ENCODE measurements at regions not wholly inside any gene's neighbourhood (a gene's known extent, or its start where the extent isn't known, plus 50 kb on each side); places are given as distances from the start of the nearest gene placed in this dataset.
"Not testable (repeated sequence)": the region's sequence is repeated elsewhere in the genome, so short reads cannot be mapped to it uniquely, and the experiment has no call there.

DNA sequence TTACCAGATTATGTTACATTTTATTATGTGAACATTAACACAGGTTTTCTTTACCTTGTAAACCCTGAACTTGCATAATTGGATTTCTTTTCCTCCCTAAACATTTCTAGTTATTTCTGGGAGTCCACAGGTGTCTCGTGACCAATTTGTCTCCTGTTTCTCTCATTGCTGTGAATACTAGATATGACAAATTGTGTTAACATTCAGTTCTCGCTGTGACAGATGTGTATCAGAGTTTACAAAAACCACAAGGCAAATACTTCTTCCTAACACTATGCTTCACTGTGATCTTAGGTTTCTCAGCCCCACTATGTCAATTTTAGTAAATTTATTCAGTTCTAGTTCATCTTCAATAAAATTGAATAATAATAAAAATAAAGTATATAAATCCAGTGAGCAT is 1554.9 kb downstream of the EFNB2 start:
- DNase-seq, result no peak

DNA sequence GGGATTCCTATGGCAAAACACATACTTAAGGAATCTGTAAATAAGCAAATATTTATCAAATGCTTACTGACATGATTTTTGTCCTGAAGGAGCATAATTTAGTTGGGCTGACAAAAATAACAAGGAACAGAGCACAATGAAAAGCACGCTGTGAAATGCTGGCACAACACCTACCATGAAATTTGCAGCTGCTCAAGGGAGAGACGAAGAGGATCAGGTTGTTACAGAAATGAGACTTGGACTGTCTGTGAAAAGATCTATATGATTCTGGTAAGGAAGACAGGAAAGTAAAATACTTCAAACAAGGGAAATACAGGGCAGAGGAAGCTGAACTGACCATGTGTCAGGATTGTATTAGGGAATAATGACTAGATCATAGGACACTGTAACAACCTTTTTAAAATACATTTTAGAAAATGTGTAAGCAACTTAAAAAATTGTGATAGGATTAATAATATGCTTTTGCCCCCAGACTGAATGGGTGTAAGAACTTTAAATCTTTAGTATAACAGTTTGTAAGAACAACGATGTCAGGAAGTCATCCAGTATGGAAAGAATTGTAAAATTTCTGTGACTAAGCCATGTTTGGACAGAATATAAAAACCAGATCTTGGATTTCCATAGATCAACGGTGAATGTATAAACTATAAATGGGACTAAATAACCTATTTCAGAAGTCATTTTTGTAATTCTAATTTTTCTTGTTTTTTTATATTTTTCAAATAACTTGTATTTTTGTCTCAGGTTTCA is 1556.0 kb downstream of the EFNB2 start:
- no peak for DNase-seq

DNA sequence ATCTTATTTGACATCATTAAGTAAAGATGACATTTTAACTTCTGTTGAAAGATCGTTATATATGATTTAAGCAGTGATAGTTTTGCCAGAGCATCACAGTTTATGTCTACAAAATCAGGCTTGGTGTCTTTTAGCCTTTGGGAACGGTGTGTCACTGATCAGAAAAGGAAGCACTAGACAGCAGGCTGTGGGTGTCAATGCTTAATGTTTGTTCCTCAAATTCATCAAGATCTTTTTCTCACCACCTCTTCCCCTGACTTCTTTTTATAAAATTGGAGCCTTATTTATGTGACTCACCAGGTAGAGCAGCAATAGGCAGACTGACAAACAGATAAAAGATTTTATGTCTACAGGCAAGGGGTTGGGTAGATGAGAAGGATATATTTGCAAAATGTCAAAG is 1558.5 kb downstream of the EFNB2 start:
- DNase-seq, result no peak

DNA sequence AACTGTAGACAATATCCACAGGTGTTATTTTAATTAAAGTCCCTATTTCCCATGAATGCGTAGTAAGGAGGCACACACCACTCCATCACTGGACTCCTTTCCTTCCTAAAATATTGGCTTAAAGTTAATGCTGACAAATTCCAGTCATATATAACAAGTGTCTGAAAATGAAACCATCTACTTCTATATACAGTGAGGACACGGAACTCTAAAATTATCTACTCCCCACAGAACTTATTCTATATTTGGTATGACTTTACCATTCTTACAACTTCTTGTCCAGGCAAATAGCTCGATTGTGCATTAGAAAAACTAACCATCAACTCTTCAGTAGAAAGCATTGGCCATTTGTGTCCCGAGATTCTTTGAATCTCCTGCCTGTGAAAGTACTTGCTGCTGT is 1560.2 kb downstream of the EFNB2 start:
- no peak for DNase-seq

DNA sequence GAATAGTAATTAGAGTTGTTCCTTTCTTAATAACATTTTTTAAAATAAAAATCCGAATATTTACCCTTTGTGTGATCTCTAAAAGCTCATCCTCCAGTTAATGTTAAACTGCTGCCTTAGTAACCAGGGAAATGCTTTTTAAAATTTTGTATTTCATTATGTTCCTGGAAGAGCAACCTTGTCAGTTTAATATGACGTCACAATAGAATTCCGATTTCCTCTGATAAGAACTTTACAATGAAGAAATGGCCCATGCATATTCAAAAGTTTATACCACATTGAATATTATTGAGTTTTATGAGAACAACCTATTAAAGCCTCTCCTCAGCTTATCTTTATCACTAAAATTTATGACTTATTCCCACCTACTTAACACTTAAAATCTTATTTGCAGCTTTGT is 1566.6 kb downstream of the EFNB2 start:
- no peak for DNase-seq

DNA sequence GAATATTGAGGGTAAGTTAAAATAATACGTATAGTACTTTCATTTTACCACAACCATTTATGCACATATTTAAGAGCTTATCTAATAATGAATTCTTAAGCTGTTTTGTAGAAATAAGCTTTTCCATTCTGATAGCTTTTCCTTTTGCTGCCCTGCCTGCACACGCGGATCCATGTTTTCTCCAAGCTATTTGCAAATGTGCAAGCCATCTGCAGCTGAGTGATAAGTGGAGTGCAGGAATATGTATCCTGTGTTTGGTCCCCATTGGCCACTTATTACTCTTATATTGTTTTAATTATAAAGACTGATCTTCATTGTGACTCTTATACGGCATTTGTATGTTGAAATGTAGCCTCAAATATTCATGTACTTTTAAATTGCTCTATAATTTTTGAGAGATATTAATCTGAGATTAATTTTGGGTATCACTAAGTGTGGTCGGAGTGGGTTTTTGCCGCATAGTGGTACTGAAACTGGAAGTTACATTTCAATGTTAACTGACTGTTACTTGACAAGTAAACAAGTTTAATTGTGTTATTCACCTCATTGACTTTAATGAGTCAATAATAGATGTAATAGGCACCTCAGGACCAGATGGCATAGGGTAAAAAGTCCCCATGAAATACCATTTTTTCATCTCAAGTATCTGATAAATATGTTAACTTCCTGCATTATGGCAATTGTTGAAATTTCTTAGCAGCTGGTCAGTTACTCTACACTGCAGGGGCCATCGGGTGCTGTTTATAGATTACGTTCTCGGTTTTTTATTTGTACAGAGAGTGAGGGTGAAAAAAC is 1567.4 kb downstream of the EFNB2 start:
- DNase-seq, result no peak

DNA sequence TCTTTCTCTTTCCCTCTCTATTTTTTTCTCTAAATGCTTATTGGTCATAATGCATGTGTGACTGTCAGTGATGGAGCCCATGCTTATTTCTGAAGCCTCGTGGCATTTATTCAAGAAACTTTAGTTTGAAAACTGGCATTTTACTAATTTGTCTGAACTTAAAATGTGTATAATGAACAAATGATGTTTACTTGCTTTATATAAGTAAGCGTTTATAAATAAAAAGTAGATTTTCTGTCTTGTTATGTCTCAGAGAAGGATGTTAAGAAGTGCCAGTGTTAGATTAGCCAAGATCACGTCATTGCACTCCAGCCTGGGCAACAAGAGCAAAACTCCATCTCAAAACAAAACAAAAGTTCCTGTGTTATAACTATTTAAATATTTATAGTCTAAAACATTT is 1568.1 kb downstream of the EFNB2 start:
- no peak for DNase-seq

DNA sequence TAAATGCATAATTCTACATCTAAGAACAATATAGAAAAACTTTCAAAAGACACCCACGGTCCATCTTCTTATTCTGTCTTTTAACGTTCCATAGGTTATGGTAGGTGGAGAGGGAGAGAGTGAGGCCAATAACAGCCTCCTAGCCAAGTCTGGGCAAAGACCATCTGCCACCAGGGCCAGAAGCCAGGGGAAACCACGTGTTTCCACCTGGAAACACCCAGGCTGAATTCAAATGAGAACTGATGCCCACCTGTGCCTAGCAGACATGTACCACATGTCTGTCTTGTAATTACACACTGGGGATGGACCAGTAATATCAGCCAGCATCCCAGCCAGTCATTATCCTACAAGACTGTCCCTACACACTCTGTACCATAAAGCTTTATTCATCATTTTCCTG is 1573.1 kb downstream of the EFNB2 start:
- no peak for DNase-seq

DNA sequence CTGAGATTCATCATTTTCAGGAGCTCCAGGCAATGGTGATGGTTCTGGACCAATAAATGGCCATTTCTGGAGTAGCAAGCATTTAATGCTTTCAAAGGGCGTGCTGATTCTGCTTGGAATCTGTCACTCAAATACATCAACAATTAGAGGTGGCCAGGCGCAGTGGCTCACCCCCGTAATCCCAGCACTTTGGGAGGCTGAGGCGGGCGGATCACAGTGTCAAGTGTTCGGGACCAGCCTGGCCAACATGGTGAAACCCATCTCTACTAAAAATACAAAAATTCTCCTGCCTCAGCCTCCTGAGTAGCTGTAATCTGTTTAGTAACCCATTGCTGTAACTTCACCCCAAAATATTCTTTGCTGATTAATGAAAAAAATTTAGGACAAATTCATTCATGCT is 1574.2 kb downstream of the EFNB2 start:
- DNase-seq, result no peak

DNA sequence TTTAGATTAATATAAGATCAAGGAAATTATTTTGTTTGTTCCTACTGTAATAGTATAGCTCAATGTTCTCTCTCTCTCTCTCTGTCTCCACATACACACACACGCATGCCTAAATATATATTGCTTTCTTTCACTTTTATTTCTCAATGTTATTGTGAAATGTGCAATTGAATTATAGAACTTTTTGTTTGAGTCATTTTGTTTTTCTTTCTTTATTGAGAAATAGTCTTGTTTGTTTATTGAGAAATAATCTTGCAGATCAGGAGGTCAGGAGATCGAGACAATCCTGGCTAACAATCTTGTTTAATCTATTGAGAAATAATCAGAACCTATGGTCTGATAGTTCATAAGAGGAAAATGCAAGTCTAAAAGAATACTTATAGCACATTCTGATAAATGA is 1581.3 kb downstream of the EFNB2 start:
- no peak for DNase-seq

DNA sequence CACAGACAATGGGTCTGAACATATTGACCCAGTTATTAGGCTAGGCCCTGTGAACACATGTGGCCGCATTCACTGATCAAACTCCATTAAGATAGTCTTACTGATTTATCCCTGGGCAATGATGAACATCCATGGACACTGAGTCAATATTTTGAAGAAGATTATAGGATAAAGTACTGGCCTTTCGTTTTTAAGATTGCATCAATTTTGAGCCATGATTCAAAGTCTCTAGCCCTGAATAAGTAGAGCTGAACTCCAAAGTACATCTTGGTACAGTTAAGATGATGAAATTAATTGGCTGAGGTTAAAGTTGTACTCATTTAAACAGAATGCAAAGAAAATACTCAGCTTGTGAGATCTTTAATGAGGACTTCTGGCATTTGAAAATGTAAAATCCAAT is 1581.9 kb downstream of the EFNB2 start:
- DNase-seq, result no peak

DNA sequence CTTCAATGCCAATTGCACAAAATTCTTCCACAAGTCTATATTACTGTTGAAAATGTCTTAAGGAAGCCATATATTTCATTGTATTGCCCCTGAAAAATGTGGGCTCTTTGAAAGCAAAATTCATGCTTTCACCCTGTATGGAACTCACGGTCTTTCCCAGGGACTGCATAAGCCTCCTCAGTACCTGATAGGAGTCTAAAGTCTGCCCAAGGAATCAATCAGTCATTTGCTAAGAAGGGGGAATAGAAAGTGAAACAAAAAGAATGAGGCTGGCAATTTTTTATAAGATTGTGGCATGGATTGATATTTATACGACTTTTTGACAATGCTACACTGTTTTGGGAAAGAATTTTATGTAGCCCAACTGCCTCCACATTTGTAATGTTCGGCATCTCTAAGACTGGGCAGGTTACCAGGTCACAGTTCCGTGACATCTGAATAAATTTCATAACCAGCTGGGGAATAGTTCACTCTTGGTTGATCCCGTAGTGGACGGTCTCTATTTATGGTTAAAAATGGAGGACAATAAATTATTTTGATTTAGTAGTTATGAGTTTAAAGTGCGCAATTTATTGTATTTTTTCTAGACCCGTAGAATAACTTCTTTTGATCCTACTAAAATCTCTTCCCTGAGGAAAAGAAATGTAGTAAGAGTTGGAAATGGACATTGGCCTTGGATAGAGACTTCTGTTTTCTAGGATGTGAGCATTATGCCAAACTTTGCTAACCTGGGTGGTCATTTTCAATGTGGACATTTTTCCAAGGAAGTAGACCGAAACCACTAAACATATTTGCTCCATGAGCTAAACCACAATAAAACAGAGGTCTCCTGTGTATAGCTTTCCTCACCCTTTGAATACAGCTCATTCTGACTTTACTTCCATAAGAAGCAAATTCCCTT is 1585.4 kb downstream of the EFNB2 start:
- DNase-seq, result no peak

DNA sequence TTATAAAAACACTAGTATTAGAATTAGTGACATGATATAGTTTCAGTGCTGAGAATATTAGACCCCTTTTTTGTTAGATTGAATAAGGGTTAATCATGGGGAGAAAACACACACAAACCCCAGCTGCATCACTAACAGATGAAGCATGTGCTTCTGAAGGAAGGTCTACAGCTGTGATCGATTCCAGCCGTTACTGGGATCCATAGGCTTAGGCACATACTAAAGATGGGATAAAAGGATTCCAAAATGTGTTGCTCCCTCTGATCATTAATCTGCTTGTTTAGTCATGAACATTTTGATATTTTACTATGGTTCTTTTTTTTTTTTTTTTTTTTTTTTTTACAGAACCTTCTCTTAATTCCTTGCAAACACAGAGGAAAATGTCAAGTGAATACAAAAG is 1591.3 kb downstream of the EFNB2 start:
- DNase-seq, result no peak

DNA sequence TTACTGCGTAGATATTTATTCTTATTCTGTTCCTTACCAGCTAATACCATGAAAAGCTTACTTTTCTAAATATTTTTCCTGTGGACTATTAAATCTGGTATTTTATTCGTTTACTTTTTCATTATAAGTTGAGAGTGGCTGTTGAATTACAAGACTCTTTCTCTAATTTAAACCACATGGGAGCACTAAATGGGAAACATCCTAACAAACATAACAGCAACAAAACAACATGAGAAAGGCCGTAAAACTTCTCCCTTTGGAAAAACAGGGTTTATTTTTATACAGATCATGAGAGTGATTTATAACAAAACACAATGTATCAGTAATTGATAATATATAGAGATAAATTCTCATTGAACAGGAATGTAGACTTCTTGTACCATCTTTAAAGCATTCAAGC is 1592.1 kb downstream of the EFNB2 start:
- DNase-seq, result no peak

DNA sequence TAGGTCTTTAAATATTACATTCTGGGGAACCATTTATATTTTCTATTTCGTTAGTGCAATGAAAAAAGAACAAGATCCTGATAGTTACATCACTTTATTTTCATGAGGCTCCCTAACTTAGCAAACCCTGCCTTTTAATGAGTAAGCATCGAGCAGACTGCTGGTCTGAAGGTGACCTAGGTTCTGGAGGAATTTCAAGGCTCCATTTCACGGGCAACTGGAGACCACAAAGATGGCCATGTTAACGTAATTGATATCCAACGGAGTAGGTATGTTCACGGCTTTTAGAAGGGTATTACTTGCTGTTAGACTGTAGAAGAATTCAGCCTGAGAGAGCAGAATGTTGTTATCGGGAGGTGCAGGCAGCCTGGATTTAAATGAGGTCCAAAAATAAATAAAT is 1597.6 kb downstream of the EFNB2 start:
- DNase-seq, result no peak

DNA sequence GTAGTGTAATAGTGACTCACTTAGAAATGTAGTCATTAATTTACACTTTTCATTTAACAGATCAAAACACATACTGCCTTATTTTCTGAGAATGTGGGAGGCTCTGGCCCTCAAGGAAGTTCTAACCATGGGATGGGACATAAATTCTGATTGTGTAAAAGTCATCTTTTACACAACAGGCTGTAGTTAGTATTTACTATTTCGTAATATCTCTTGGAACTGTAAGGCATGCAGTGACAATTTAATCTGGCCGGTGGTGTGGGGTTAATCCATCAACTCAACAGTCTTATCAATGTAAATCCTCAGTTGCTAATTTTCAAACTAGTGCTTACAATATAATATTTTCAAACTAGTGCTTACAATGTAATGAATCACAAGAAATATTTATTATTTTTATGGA is 1599.2 kb downstream of the EFNB2 start:
- DNase-seq, result no peak

DNA sequence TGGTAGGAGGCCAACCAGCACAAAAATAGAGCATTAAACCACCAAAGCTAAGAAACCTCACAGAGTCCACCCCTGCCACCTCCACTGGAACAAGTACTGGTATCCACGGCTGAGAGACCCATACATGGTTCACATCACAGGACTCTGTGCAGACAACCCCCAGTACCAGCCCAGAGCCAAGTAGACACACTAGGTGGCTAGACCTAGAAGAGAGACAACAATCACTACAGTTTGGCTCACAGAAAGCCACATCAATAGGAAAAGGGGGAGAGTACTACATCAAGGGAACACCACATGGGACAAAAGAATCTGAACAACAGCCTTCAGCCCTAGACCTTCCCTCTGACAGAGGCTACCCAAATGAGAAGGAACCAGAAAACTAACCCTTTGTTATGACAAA is 1614.9 kb downstream of the EFNB2 start:
- not testable (repeated sequence) for DNase-seq

DNA sequence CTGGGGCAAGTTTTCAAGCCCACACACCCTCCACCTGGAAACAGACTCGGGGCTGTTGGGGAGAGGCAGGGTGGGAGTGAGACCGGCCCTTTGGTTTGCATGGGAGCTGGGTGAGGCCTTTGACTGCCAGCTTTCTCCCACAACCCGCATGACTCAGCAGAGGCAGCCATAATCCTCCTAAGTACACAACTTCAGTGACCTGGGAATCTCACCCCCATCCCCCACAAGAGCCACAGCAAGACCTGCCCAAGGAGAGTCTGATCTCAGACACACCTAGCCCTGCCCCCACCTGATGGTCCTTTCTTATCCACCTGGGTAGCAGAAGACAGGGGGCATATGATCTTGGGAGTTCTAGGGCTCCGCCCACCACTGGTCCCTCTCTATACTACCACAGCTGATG is 1615.4 kb downstream of the EFNB2 start:
- no peak for DNase-seq

DNA sequence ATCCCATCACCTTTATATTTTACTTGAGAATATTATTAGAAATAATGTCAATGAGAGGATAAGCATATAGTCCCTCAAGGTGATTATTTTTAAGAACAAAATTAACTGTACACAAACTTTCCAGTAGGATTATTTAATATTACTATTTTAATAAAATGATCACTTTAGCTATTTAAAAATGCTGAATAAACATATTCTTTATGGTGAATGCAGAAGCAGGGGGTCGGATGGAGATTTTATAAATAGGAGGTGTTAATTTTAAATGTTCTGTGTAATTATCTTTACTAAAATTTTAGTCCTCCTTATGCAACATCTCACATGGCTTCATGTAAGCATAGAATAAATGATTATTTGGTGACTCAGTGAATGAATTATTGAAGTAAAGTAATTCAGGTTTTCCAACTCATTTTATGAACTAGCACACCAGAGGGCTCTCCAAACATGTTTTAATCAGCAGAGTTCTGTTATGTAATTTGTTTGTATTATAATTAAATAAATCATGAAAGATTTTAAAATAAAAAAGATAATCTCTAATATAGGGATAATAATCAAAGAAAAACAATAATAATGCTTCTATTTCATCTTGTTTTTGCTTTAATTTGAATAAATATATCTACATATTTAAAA is 1635.2 kb downstream of the EFNB2 start:
- DNase-seq, result no peak

DNA sequence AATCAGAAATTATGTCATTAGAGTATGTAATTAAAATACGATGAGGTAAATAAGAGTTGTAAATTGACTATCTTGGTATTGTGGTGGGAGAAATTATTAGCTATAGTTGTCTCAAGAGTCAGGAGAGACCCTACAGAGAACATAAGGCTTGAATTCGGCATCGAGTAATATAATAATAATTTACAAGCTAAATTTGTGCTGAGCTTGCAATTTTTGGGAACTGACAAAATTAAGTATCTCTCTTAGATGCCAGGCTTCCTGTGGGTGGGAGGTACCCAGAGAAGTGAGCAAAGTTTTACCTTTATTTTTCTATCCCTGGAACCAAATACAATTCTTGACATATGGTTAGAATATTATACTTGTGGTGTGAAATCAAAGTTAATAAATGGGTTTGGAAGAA is 1637.0 kb downstream of the EFNB2 start:
- DNase-seq, result no peak

DNA sequence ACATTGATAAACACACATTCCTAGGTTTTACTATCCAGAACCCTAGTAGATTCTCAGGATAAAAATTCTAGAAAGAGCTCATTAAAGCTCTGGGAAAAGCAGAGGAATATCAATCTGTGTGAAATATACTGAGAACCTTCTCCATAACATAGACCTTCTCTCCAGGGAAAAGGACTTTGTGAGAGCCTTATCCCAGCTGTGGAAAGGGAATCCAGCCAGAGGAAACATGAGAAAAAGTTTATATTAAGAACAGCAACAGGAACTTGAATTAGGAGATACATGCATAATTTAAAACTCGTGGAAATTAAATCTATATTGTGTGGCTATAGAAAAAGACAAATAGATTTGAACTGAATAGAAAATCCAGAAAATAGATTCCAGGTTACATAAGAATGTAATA is 1639.9 kb downstream of the EFNB2 start:
- DNase-seq, result no peak

DNA sequence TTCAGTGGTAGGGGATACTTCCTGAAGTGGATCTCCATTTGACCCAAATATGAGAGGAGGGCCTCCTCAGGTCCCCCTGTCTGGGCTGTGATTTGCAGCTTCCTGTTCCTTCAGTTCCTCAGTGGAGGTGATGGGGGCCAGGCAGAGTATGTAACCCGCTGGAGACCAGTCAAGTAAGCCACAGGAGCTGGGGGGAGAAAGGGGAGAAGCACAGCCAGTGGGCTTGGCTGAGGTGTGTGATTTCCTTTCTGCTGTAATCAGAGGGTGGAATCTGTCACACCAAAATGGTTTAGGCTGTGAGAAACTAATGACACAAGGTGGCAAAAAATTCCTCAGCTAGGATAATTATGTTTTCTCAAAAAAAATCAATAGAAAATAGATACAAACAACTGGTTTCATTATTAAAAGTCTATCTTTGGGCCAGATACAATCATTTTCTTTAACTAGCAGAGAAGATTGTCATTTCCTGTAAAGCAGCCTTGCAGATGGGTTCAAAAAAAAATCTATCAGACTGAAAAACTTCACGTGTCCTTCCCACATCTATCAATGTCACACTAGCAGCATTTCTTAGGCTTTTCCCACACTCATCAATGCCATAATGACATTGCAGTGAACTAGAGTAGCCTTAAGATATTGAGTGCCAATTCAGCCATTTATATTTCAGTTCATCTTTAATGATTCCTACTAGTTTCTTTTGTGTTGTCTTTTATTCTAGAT is 1660.3 kb downstream of the EFNB2 start:
- no peak for DNase-seq
